ENCODE measurements at regions not wholly inside any gene's neighbourhood (a gene's known extent, or its start where the extent isn't known, plus 50 kb on each side); places are given as distances from the start of the nearest gene placed in this dataset.

DNA sequence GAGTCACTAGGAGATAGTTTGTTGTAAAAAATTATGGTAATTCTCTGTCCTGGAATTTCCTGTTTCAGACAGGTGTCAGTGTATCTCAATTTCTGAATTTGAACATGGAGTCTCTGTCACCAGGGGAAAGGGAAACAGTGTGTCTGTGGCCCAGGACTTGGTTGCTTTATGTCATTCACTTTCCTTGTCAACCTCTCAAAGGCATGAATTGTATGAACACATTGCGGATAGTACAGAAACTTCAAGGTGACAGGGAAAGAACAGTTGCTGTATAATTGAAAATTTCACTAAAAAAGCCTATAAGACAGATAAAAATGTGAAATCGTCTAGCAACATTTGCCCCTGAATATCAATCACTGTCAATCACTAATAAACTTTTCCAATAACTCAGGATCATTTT is 175.0 kb upstream of the DPH6 start:
- ATAC-seq (replicated peaks): no peak

GRCh38 chr15:35721751-35722150 is 175.8 kb upstream of the DPH6 start:
- Mint-ChIP-seq H3K27ac (no peak overlapping the region), H3K9me3 (peaks cover 0 to 2% of the 10 kb centered on the region in 2 donors), H3K27me3 (no peaks in the 10 kb centered on the region), H3K36me3 (no peaks in the 10 kb centered on the region), H3K4me3 (no peak overlapping the region), H3K4me1 (no peaks in the 10 kb centered on the region)
- DNase-seq: no peak
- no peak for ATAC-seq (replicated peaks)

More for the DNA sequence above, 175.0 kb upstream of the DPH6 start:
- DNase-seq: no peak
- Mint-ChIP-seq H3K4me1 (no peaks in the 10 kb centered on the region), H3K36me3 (no peaks in the 10 kb centered on the region), H3K27me3 (no peaks in the 10 kb centered on the region), H3K4me3 (no peak overlapping the region), H3K9me3 (peaks cover 0 to 2% of the 10 kb centered on the region in 2 donors), H3K27ac (no peak overlapping the region)

- Mint-ChIP-seq H3K27me3 (no peaks in the 10 kb centered on the region), H3K36me3 (no peaks in the 10 kb centered on the region), H3K9me3 (peaks cover 0 to 2% of the 10 kb centered on the region in 2 donors), H3K27ac (no peak overlapping the region), H3K4me3 (no peak overlapping the region), H3K4me1 (no peaks in the 10 kb centered on the region)
- no peak for DNase-seq
- ATAC-seq (replicated peaks): no peak
Measured at GRCh38 chr15:35722501-35722900, 176.5 kb upstream of the DPH6 start.

GRCh38 chr15:35723120-35723847 is 177.3 kb upstream of the DPH6 start:
- no peaks in the 10 kb centered on the region for H3K4me1 Mint-ChIP-seq
- H3K27ac Mint-ChIP-seq: no peak overlapping the region
- DNase-seq (no peak), ATAC-seq (replicated peaks) (no peak)
- no peak overlapping the region for H3K4me3 Mint-ChIP-seq
- H3K9me3 Mint-ChIP-seq: no peaks in the 10 kb centered on the region
- no peaks in the 10 kb centered on the region for H3K27me3 Mint-ChIP-seq
- H3K36me3 Mint-ChIP-seq: no peaks in the 10 kb centered on the region

DNA sequence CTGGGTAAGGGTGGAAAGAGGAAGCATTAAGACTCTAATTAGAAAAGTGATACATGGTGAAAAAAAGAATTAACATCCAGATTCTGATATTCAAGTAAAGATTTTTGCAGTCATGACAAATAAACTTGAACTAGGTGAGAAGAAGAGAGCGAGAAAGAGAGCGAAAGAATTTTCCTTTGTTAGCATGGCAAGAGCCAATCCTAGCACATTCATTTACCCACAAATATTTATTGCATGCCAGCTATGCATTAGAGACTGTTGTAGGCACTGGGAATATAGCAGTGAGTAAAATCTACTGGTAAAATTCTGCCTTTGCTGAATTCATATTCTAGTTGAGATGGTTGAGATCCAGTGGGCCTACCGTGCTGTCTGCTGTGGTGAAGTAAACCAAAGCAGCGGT is 177.9 kb upstream of the DPH6 start:
- no peak for DNase-seq
- Mint-ChIP-seq H3K27ac (no peak overlapping the region), H3K27me3 (no peaks in the 10 kb centered on the region), H3K9me3 (no peaks in the 10 kb centered on the region), H3K36me3 (no peaks in the 10 kb centered on the region), H3K4me3 (no peak overlapping the region), H3K4me1 (no peaks in the 10 kb centered on the region)
- no peak for ATAC-seq (replicated peaks)

GRCh38 chr15:35724626-35725025 is 178.7 kb upstream of the DPH6 start:
- no peak for DNase-seq
- Mint-ChIP-seq H3K27ac (no peak overlapping the region), H3K9me3 (no peaks in the 10 kb centered on the region), H3K27me3 (no peaks in the 10 kb centered on the region), H3K4me1 (no peaks in the 10 kb centered on the region), H3K36me3 (no peaks in the 10 kb centered on the region), H3K4me3 (no peak overlapping the region)
- ATAC-seq (replicated peaks): no peak

DNA sequence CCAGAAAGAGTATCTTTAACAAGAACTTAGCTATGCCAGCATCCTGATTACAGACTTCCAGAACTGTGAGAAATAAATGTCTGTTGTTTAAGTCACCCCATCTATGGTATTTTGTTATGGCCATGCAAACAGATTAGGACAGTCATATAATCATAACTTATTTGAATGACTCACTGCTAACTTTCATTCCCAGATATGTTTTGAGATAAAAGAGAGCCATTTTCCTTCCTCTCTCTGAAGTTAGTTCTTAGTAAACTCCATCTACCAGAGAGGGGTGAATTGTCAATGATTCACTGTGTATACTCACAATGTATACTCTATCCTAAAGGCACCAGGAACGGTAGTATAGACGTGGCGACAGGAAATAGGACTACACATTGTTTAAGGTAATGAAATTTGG is 179.4 kb upstream of the DPH6 start:
- no peaks in the 10 kb centered on the region for H3K4me1 Mint-ChIP-seq
- no peaks in the 10 kb centered on the region for H3K9me3 Mint-ChIP-seq
- no peaks in the 10 kb centered on the region for H3K36me3 Mint-ChIP-seq
- no peak overlapping the region for H3K4me3 Mint-ChIP-seq
- DNase-seq: no peak
- no peak overlapping the region for H3K27ac Mint-ChIP-seq
- no peak for ATAC-seq (replicated peaks)
- H3K27me3 Mint-ChIP-seq: no peaks in the 10 kb centered on the region

DNA sequence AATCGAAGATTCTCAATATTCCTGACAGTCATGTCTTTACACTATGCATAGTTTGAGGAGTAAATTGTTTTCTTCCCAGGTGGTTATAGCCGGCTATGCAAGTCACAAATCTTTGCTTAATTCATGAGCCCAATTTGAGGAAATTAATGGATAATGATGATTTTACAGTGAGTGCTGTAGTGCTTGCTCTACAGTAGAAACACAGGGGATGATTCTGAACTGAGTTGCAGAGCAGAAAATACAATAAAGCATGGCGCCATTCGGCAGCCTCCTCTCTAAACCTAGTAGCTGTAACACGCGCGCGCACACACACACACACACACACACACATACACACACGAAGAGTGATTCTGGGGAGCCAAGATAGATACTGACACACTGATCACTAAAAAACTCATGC is 181.7 kb upstream of the DPH6 start:
- ATAC-seq (replicated peaks) (no peak), DNase-seq (no peak)
- Mint-ChIP-seq H3K4me3 (no peak overlapping the region), H3K36me3 (no peaks in the 10 kb centered on the region), H3K9me3 (no peaks in the 10 kb centered on the region), H3K27ac (no peak overlapping the region), H3K27me3 (no peaks in the 10 kb centered on the region), H3K4me1 (no peaks in the 10 kb centered on the region)

DNA sequence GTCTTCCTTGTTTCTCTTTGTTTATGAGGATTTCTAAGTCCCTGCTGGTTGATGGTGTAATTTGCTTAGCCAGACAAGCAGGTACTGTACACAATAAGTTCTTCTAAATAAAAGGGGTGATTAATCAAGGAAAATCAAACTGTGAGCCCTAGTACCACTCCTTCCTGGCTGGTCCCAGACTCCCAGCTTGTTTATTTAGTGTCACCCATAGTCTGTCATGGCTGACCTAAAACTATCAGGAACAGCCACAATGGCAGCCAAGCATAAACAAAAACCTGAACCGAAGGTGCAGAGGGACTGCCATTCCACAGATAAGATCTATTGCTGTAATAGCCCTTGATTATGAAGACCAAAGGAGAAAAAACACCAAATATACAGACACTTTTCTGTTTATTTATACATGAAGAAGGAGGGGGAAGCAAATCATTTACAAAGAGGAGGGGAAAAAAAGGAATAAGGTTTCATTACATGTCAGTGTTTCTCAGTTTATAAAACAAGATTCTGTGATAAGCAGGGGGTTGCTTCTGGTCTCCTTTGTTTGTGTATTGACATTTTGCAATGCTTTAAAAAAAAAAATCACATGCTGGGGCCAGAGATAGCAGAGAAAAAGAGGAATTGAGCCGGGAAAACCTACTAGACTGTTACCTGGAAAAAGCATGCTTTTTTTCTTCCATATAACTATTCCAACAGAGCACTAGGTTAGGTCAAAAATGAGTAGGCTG is 182.4 kb upstream of the DPH6 start:
- Mint-ChIP-seq H3K4me1 (no peaks in the 10 kb centered on the region), H3K27ac (no peak overlapping the region), H3K36me3 (no peaks in the 10 kb centered on the region), H3K4me3 (no peak overlapping the region), H3K27me3 (no peaks in the 10 kb centered on the region), H3K9me3 (no peaks in the 10 kb centered on the region)
- DNase-seq (no peak), ATAC-seq (replicated peaks) (no peak)

DNA sequence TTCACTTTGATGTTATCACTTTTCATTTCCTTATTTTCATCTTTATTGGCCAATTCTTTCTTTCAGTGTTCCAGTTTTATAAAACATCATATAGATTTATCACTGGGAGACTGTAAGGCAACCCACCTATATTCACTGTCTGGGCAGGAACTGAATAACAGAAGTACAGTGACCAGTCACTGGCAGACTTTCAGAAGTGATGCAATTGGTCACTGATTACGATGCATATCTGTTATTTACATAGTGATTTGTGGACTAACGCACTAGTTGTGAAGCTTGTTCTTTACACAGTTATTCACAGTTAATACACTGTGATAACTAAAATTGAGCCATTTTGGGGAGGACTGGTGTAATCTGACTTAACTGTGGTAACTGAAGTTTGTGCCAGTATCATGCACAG is 190.2 kb upstream of the DPH6 start:
- H3K9me3 Mint-ChIP-seq: no peaks in the 10 kb centered on the region
- DNase-seq (no peak), ATAC-seq (replicated peaks) (no peak)
- H3K4me1 Mint-ChIP-seq: no peaks in the 10 kb centered on the region
- no peaks in the 10 kb centered on the region for H3K27me3 Mint-ChIP-seq
- H3K36me3 Mint-ChIP-seq: no peaks in the 10 kb centered on the region
- no peak overlapping the region for H3K4me3 Mint-ChIP-seq
- no peak overlapping the region for H3K27ac Mint-ChIP-seq

GRCh38 chr15:35737441-35737840 is 191.5 kb upstream of the DPH6 start:
- no peak overlapping the region for H3K4me3 Mint-ChIP-seq
- ATAC-seq (replicated peaks) (no peak), DNase-seq (no peak)
- H3K27ac Mint-ChIP-seq: no peak overlapping the region
- H3K27me3 Mint-ChIP-seq: no peaks in the 10 kb centered on the region
- H3K9me3 Mint-ChIP-seq: no peaks in the 10 kb centered on the region
- no peaks in the 10 kb centered on the region for H3K4me1 Mint-ChIP-seq
- no peaks in the 10 kb centered on the region for H3K36me3 Mint-ChIP-seq

DNA sequence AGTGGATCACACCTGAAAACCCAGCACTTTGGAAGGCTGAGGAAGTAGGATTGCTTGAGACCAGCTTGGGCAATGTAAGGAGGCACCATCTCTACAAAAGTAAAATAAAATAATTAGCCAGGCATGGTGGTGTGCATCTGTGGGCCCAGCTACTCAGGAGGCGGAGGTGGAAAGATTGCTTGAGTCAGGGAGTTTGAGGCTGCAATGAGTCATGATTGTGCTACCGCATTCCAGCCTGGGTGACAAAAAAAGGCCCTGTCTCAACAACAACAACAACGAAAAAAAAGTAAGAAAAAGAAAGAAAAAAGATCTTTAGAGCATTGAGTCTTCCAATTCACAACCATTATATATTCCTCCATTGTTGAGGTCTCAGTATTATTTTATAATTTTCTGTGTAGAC is 192.4 kb upstream of the DPH6 start:
- ATAC-seq (replicated peaks) (no peak), DNase-seq (no peak)
- Mint-ChIP-seq H3K27ac (no peak overlapping the region), H3K36me3 (no peaks in the 10 kb centered on the region), H3K27me3 (no peaks in the 10 kb centered on the region), H3K4me3 (no peak overlapping the region), H3K4me1 (no peaks in the 10 kb centered on the region), H3K9me3 (peaks cover 2 to 7% of the 10 kb centered on the region in 2 donors)

GRCh38 chr15:35740761-35741160 is 194.8 kb upstream of the DPH6 start:
- DNase-seq (no peak), ATAC-seq (replicated peaks) (no peak)
- H3K36me3 Mint-ChIP-seq: no peaks in the 10 kb centered on the region
- peaks cover 0 to 5% of the 10 kb centered on the region in 2 donors for H3K27me3 Mint-ChIP-seq
- H3K27ac Mint-ChIP-seq: no peak overlapping the region
- H3K4me3 Mint-ChIP-seq: no peak overlapping the region
- H3K9me3 Mint-ChIP-seq: peaks cover 2 to 7% of the 10 kb centered on the region in 2 donors
- no peaks in the 10 kb centered on the region for H3K4me1 Mint-ChIP-seq

- no peak for ATAC-seq (replicated peaks)
- no peaks in the 10 kb centered on the region for H3K4me1 Mint-ChIP-seq
- H3K4me3 Mint-ChIP-seq: no peak overlapping the region
- DNase-seq: no peak
- H3K27me3 Mint-ChIP-seq: peaks cover 0 to 5% of the 10 kb centered on the region in 2 donors
- no peaks in the 10 kb centered on the region for H3K36me3 Mint-ChIP-seq
- H3K27ac Mint-ChIP-seq: no peak overlapping the region
- peaks cover 2 to 7% of the 10 kb centered on the region in 2 donors for H3K9me3 Mint-ChIP-seq
Measured at GRCh38 chr15:35741395-35741794, 195.4 kb upstream of the DPH6 start.

DNA sequence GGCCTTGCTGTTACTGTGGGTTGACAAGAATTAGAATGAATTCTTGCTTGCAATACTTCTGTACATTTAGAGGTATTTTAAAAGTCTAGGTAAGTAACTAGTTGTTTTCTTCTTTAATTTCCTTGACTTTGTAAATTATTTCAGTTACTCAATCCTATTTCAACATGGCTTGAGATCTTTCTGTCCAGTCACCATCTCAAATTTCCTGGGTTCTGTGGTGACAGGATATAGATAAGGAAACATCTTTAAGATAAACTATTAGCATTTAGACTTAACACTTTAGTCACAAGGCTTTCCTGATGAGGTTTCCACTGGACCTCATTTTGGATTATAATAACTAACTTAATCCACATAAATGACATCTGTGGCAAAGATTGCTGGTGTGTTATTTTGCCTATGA is 195.9 kb upstream of the DPH6 start:
- no peak for DNase-seq
- no peak for ATAC-seq (replicated peaks)
- Mint-ChIP-seq H3K27ac (no peak overlapping the region), H3K36me3 (no peaks in the 10 kb centered on the region), H3K4me1 (no peaks in the 10 kb centered on the region), H3K9me3 (peaks cover 2 to 7% of the 10 kb centered on the region in 2 donors), H3K4me3 (no peak overlapping the region), H3K27me3 (peaks cover 0 to 5% of the 10 kb centered on the region in 2 donors)
